Hematopoietic multipotent progenitor cell treated with erythropoietin and hydrocortisone succinate and interleukin-3 and kit ligand, for 4 days (in vitro differentiated cells): ENCODE measurements at regions not wholly inside any gene's neighbourhood (a gene's known extent, or its start where the extent isn't known, plus 50 kb on each side); places are given as distances from the start of the nearest gene placed in this dataset.
A peak's percentile ranks its signal among the peaks of the same experiment; 100 is the strongest.

Experiments
- DNase-seq: peaks from one replicate; pipeline ENCODE4 v3.0.0-alpha.2; 2015

DNA sequence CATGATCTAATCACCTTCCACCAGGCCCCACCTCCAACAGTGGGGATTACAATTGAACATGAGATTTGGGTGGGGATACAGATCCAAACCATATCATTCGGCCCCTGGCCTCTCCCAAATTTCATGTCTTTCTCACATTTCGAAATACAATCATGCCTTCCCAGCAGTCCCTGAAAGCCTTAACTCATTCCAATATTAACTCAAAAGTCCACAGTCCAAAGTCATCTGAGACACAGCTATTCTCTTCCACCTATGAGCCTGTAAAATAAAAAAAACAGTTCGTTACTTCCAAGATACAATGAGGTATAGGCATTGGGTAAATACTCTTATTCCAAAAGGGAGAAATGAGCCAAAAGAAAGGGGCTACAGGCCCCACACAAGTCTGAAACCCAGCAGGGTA lies 222.6 kb downstream of the SOD2 start:
- no peak for DNase-seq

GRCh38 chr6:159469443-159469842 lies 223.6 kb downstream of the SOD2 start:
- no peak for DNase-seq

GRCh38 chr6:159468994-159469393 lies 224.0 kb downstream of the SOD2 start:
- DNase-seq: no peak

GRCh38 chr6:159467473-159468041 lies 225.5 kb downstream of the SOD2 start:
- DNase-seq: no peak

DNA sequence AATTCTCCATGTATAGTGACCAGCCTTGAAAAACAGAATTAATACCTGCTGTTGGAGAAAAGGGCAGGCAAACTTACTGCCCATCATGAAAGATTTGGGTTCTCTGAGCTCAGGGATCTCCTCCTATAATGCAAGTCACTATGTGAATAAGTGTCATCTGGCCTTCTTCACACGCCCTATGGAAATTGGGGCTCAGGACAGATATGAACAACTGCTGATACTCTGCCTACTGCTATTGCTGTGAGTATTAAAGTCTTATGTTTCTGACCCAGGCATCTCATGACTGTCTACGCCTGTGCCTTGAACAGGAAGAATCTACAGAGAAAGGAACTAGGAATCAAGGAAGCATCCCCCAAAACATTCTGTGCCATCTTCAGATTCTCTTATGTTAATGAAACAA lies 226.1 kb downstream of the SOD2 start:
- no peak for DNase-seq

DNA sequence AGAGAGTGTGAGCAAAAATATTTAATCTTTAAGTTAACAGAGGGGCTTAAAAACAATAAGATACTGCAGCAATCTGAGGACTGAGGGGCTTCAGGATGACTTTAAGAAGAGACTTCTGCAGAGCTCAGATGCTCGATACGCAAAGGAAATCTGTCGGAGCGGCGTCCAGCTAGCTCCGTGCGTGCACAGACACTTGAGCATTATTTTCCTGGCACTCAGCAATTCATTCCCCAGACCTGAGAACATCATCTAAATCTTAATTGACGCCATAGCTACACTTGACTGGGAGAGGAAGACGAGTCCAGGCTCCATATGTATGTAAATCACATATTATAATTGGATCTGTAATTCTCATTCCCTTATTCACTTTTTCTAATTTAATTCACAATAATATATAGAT lies 228.2 kb downstream of the SOD2 start:
- DNase-seq: no peak

- peak; percentile 65 for DNase-seq
Observed at GRCh38 chr6:159463119-159463829, 229.8 kb downstream of the SOD2 start.

GRCh38 chr6:159462431-159462830 lies 230.6 kb downstream of the SOD2 start:
- no peak for DNase-seq

DNA sequence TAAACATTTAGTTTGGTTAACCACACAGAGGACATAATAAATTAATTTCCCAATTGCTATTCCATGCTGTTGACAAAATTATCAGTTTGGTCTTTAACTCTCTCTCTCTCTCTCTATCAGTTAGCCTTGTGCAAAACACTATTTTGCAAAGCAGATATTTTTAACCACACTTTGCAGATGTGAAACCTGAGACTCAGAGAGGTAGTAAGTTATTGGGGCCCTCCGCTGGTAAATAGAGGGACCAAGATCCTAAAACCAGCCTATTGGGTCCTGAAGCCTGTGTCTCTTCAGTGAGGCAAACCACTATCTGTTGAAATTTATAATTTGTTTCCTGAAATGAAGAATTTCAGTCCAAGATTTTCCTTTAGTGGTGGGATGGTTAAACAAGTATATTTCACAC lies 231.0 kb downstream of the SOD2 start:
- no peak for DNase-seq

- no peak for DNase-seq
Observed at GRCh38 chr6:159461266-159461665, 231.8 kb downstream of the SOD2 start.

DNA sequence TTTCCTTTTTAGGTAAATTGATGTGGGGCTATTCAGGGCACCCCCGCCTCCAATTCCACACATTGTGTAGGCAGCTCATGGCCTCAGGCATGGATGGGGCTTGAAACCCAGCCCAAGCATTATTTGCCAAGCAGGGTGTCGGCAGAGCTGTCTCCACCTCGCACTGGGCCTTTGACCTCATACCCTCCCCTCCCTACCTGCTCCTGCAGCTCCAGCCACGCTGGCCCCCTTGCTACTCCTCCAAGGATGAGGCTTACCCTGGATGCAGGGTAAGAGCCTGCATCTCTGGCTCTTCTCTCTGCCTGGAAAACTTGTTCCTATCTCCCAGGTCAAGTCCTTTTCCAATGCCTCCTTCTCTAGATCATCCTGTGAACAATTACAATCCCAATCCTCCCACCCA lies 232.6 kb downstream of the SOD2 start:
- no peak for DNase-seq

- DNase-seq: no peak
Observed at GRCh38 chr6:159456349-159456748, 236.7 kb downstream of the SOD2 start.

GRCh38 chr6:159455700-159456274 lies 237.3 kb downstream of the SOD2 start:
- no peak for DNase-seq

DNA sequence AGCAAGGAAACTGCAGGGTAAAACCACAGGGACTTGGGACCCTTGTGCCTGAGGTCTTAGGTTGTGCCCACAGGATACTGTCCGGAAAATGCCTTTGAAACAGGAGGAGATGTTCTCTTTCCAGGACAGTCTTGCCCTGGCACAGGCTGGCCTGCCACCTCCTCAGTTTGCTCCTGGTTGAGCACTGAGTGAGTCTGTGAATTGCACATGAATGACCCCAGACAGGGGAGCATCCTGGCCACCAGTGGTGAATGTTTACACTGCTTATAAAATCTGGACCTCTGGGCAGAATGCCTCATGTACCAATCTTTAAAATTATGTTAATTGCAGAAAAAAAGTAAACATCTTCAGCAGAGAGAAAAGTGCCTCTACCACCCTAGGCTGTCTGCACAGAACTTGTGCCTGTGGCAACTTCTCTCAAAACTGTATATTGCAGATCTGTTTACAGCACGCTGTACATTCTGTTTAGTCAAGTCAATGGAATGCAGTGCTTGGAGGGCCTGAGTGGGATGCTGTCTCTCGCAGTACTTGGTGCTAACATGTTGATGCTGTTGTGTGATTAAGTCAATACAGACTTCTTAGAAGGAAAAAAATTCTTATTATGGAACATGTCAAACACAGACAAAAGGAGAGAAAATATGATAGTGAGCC lies 242.1 kb downstream of the SOD2 start:
- DNase-seq: no peak

- no peak for DNase-seq
Observed at GRCh38 chr6:159446340-159446739, 246.7 kb downstream of the SOD2 start.

- DNase-seq: no peak
Observed at GRCh38 chr6:159445351-159445750, 247.7 kb downstream of the SOD2 start.

GRCh38 chr6:159444056-159444760 lies 248.8 kb downstream of the SOD2 start:
- DNase-seq: no peak

DNA sequence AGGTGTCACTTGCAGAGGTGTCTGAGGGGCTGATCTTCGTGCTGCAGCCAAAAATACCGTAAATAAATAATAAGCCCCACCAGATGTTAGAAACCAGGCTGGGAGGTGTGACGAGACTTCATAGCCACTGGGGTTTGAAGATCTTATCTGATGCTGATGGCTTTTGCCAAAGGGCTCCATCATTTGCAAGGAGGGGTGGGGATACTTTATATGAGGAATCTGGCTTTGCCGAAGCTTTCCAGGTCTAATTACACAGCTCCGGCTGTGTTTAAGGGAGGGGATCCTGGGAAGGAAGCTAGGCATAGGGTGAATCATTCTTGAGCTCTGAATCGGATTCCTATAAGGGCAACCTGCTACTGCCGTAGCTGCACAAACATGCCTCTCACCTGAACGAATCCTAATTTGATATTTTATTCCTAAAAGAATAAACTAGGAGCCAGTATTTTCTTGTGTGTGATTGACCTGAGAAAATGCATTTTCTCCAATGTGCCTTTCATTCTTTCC lies 249.6 kb downstream of the SOD2 start:
- DNase-seq: no peak

DNA sequence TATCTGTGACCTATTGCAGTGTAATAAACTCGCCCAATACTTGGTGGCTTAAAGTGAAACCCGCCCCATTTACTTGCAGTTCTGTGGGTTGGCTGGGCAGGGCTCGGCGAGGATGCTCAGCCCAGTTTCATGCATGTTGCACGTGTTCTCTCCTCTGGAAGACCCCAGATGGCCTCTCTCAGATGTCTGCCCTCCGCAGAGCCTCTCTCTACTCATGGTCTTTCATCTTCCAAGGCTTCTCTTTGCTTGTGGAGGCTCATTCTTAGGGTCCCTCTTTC lies 251.4 kb downstream of the SOD2 start:
- no peak for DNase-seq

GRCh38 chr6:159440911-159441703 lies 251.9 kb downstream of the SOD2 start:
- DNase-seq: no peak

DNA sequence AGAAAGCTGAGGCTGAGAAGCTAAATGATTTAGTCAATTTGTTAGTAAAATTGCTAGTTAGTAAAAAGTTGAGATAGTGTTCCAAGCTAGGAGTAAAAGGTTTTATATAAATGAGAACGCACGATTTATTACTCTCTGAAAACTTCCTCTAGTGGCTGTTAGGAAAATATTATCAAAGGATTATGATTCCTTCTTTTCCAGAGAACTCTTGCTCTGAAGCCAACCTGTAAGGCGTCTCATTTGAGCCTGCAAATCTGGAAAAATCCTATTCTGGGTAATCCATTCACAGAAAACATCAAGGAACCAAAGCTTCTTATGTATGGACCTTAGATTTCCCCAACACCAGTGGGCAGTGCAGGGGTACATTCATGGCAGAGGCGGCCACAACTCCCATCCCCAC lies 252.7 kb downstream of the SOD2 start:
- DNase-seq: no peak

DNA sequence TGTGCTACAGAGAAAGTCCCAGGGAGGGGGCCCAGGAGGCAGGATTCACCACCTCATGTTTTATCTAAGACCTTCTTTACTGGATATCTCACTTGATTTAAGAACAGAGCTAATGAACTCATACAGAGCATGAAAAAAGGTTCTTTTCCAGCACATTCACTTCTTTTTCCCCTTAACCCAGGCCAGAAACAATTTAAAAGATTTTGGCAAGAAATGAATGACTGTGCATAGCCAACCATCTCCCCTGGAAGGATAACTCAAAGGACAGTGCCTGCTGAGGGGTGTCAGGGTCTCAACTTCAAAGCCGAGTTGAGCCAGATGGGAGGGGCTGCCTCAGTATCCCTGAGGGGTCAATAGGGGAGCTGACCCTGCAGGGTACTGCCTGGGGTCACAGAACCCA lies 253.4 kb downstream of the SOD2 start:
- no peak for DNase-seq

- no peak for DNase-seq
Observed at GRCh38 chr6:159438106-159438505, 254.9 kb downstream of the SOD2 start.
